ENCODE measurements at regions not wholly inside any gene's neighbourhood (a gene's known extent, or its start where the extent isn't known, plus 50 kb on each side); places are given as distances from the start of the nearest gene placed in this dataset.

GRCh38 chr5:102603670-102604069 lies 104.9 kb upstream of the SLCO6A1 start:
- H3K4me1 ChIP-seq = no peaks in the 10 kb centered on the region
- intact Hi-C loops (cut with DNase I) = no loop called here
- H3K27me3 ChIP-seq = no peaks in the 10 kb centered on the region
- DNase-seq (no peak), ATAC-seq (no peak)
- TF ChIP-seq POLR2A (IDR thresholded peaks at IDR 0.05) (no peak), CTCF (IDR thresholded peaks at IDR 0.05) (no peak)
- H3K27ac ChIP-seq = no peak overlapping the region
- no peaks in the 10 kb centered on the region for H3K9me3 ChIP-seq
- no peak overlapping the region for H3K4me3 ChIP-seq
- H3K36me3 ChIP-seq (replicated peaks in 1 of 2; ENCODE audit: insufficient read depth in 1 of 2, low read depth in 2 of 2) = no peaks in the 10 kb centered on the region

- ATAC-seq (peak; percentile 69), DNase-seq (no peak)
- no peak for TF ChIP-seq CTCF (IDR thresholded peaks at IDR 0.05)
- no peak for TF ChIP-seq POLR2A (IDR thresholded peaks at IDR 0.05)
- Histone ChIP-seq H3K36me3 (replicated peaks in 1 of 2; ENCODE audit: insufficient read depth in 1 of 2, low read depth in 2 of 2) (no peaks in the 10 kb centered on the region), H3K27me3 (no peaks in the 10 kb centered on the region), H3K9me3 (no peaks in the 10 kb centered on the region), H3K4me1 (no peaks in the 10 kb centered on the region), H3K4me3 (no peak overlapping the region), H3K27ac (no peak overlapping the region)
- WGBS, 2 donors = 32 to 33% methylated on average over 4 of the region's 4 CpGs
- intact Hi-C loops (cut with DNase I) = no loop called here
Measured at GRCh38 chr5:102608414-102608813, 109.6 kb upstream of the SLCO6A1 start.

GRCh38 chr5:102611312-102611711 lies 112.5 kb upstream of the SLCO6A1 start:
- ATAC-seq = no peak
- intact Hi-C loops (cut with DNase I) = no loop called here
- Histone ChIP-seq H3K4me3 (no peak overlapping the region), H3K4me1 (no peaks in the 10 kb centered on the region), H3K9me3 (no peaks in the 10 kb centered on the region), H3K27ac (no peak overlapping the region), H3K27me3 (no peaks in the 10 kb centered on the region), H3K36me3 (replicated peaks in 1 of 2; ENCODE audit: insufficient read depth in 1 of 2, low read depth in 2 of 2) (no peaks in the 10 kb centered on the region)
- 71 to 76% methylated on average over 1 of the region's 1 CpG for WGBS, 2 donors
- DNase-seq = no peak
- TF ChIP-seq CTCF (IDR thresholded peaks at IDR 0.05) = no peak
- no peak for TF ChIP-seq POLR2A (IDR thresholded peaks at IDR 0.05)

- intact Hi-C loops (cut with DNase I) = no loop called here
- WGBS, 2 donors = 82 to 89% methylated on average over 2 of the region's 2 CpGs
Measured at GRCh38 chr5:102613661-102614060, 114.9 kb upstream of the SLCO6A1 start.

More at GRCh38 chr5:102613661-102614060, 114.9 kb upstream of the SLCO6A1 start:
- H3K36me3 ChIP-seq (replicated peaks in 1 of 2; ENCODE audit: insufficient read depth in 1 of 2, low read depth in 2 of 2) = no peaks in the 10 kb centered on the region
- H3K4me3 ChIP-seq = no peak overlapping the region
- no peak for TF ChIP-seq POLR2A (IDR thresholded peaks at IDR 0.05)
- TF ChIP-seq CTCF (IDR thresholded peaks at IDR 0.05) = no peak
- DNase-seq (no peak), ATAC-seq (no peak)
- H3K27ac ChIP-seq = no peak overlapping the region
- no peaks in the 10 kb centered on the region for H3K4me1 ChIP-seq
- H3K27me3 ChIP-seq = no peaks in the 10 kb centered on the region
- no peaks in the 10 kb centered on the region for H3K9me3 ChIP-seq

All from body of pancreas (tissue), 4 donors.